Suppressor macrophage treated with lipopolysaccharide for 1 hour (primary cell): ENCODE measurements at regions not wholly inside any gene's neighbourhood (a gene's known extent, or its start where the extent isn't known, plus 50 kb on each side); places are given as distances from the start of the nearest gene placed in this dataset.

Experiments used
- DNase-seq, 3 donors: peaks; one replicate each; pipeline ENCODE4 v3.0.0-alpha.2; 2020 to 2022

DNA sequence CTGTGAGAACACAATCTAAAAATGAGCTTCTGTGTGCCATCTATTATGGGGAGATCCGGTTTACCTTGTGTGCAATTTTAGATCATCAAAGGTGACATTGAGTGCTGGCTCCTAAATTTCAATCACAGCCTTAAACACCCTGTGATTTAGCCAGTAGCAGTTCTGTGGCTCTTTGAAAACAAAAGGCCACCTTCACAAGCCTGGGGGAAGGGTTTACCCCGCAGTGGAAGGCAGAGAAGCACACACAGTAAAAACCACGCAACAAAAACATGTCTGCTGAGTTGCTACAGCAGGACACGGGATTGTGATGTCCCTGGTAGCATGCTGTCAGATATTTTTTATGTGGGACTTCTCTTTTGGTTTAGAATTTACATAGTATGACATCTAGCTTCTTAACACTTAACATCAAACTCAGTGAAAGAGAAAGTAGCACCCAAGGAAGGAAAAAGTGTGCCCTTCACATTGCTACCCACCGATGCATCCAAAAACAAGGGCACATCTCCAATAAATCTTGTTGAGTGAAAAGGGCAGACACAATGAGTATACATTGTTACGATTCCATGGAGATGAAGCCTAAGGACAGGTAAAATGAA is 56.1 kb upstream of the RNF152 start:
- DNase-seq = no peak

DNA sequence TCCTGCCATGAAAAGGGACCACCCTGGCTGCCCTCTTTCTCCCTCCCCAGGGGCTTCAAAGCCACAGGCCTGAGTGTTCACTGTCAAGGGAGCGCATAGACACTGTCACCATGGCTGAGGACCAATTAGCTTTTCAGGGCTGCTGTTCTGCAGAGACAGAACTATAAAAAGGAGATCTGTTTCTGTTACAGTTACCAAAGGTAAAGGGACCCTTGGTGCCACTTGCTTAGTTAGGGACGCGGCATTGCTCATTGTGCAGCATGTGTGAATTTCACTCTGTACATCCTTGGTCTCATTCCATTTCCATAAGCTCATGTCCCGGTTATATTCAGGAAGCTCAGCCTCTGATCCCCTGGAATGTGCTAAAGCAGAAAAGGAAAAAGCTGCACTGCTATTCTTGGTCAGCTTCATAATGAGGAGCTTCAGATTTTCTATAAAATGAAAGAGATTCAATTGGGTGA is 55.5 kb upstream of the RNF152 start:
- DNase-seq = no peak

DNA sequence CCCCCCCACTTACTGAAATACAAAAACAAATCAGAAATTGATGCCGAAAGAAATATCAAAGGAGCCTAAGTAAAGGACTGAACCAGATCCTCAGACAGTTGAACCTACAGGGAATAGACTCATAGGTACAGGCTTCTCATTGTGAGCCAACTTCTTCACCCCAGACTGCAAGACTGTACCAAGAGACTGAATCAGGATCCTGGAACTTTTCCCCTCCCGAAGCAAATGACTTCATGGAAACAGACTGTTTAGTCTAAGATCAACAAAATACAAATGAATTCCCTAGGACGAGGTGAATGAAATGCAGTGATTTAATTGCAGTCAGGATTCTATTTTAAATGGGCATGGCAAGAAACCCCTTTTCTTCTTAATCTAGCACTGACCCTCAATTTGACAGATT is 53.6 kb upstream of the RNF152 start:
- DNase-seq = no peak

DNA sequence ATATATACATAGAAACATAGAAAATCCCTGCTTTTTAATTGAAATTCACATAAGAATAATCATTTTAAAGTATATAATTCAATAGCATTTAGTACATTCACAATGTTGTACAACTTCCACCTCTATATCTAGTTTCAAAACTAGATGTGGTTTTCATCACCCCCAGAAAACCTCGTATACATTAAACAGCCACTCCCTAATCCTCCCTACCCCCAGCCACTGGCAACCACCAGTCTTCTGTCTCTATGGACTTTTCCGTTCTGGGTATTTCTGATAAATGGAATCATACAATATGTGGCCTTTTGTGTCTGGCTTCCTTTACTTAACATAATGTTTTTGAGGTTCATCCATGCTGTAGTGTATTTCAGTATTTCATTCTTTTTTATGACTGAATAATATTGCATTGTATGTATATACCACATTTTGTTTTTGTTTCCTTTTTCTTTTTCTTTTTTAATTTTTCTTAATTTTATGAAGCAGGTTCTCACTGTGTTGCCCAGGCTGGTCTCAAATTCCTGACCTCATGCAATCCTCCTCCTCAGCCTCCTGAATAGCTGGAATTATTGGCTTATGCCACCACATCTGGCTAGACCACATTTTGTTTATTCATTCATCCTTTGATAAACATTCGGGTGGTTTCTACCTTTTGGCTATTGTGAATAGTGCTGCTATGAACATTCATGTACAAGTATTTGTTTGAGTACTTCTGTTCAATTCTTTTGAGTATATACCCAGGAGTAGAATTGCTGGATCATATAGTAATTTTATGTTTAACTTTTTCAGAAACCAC is 50.6 kb upstream of the RNF152 start:
- no peak for DNase-seq
